ENCODE measurements at regions not wholly inside any gene's neighbourhood (a gene's known extent, or its start where the extent isn't known, plus 50 kb on each side); places are given as distances from the start of the nearest gene placed in this dataset.

DNA sequence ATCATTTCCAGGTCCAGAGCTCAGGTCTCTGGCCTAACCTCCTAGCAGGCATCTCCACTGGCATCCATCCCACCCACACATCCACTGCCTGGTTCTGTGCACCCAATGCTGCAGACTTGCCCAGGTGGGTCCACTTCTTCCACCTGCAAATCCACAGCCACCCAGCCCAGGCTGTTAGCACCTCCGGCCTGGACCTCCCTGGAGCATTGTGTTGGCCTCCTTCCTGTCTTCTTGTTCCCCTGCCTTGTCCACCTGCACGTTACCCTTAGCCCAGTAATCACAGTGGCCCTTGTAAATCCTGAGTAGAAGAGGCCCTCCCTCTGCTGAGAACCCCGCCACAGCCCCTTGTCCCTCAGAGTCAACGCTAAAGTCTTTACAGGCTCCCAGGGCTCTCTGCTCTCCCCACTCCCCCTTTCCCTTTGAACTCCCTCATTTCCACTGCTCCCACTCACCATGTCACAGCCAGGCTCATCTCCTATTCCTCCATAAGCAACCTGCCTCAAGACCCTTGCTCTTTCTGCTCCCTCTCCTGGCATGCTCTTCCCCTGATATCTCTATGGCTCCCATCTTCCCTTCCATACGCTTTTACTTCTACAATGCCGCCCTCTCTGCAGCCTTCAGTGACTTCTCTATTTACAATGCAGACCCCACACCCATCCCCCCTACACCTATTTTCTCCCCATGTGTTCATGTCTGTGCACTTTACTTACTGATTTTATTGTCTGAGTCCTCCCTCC lies 288.8 kb downstream of the FOXL1 start:
- intact Hi-C loops (cut with DNase I, micrococcal nuclease): no loop called here
- Histone ChIP-seq H3K36me3 (ENCODE audit: low read depth) (no peaks in the 10 kb centered on the region), H3K9me3 (no peaks in the 10 kb centered on the region), H3K4me1 (ENCODE audit: low read depth) (no peaks in the 10 kb centered on the region), H3K4me3 (no peak overlapping the region)
- DNase-seq (no peak), ATAC-seq (no peak)
- TF ChIP-seq, protein P1, sequence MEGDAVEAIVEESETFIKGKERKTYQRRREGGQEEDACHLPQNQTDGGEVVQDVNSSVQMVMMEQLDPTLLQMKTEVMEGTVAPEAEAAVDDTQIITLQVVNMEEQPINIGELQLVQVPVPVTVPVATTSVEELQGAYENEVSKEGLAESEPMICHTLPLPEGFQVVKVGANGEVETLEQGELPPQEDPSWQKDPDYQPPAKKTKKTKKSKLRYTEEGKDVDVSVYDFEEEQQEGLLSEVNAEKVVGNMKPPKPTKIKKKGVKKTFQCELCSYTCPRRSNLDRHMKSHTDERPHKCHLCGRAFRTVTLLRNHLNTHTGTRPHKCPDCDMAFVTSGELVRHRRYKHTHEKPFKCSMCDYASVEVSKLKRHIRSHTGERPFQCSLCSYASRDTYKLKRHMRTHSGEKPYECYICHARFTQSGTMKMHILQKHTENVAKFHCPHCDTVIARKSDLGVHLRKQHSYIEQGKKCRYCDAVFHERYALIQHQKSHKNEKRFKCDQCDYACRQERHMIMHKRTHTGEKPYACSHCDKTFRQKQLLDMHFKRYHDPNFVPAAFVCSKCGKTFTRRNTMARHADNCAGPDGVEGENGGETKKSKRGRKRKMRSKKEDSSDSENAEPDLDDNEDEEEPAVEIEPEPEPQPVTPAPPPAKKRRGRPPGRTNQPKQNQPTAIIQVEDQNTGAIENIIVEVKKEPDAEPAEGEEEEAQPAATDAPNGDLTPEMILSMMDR (IDR thresholded peaks at IDR 0.05): no peak

- ATAC-seq (no peak), DNase-seq (no peak)
- no peaks in the 10 kb centered on the region for H3K4me1 ChIP-seq (ENCODE audit: low read depth)
- H3K9me3 ChIP-seq: no peaks in the 10 kb centered on the region
- intact Hi-C loops (cut with DNase I, micrococcal nuclease): no loop called here
- H3K36me3 ChIP-seq (ENCODE audit: low read depth): no peaks in the 10 kb centered on the region
- no peak overlapping the region for H3K4me3 ChIP-seq
- TF ChIP-seq, protein P1 (IDR thresholded peaks at IDR 0.05): no peak
Measured at GRCh38 chr16:86868070-86868469, 289.7 kb downstream of the FOXL1 start.

DNA sequence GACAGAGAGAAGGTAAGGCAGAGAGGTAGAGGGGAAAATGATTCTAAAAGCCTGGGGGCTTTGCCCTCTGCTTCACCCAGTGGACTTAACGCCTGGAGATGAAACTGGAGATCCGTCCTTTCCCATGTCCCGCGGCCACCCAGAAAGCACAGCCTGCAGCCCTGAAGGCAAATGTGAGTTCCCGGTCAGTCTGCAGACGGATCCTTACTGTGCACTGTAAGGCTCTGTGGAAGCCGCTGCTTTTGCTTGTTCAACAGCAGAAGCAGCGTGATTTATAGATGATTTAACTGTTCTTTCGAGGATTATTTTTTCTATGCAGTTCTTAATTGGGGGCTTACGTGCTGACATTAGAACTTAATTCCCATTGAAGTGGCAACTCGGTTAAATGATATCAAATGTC lies 290.4 kb downstream of the FOXL1 start:
- TF ChIP-seq, protein P1 (IDR thresholded peaks at IDR 0.05): no peak
- no peak for DNase-seq
- no peaks in the 10 kb centered on the region for H3K36me3 ChIP-seq (ENCODE audit: low read depth)
- intact Hi-C loops (cut with DNase I, micrococcal nuclease): no loop called here
- no peak for ATAC-seq
- no peaks in the 10 kb centered on the region for H3K9me3 ChIP-seq
- no peak overlapping the region for H3K4me3 ChIP-seq
- H3K4me1 ChIP-seq (ENCODE audit: low read depth): no peaks in the 10 kb centered on the region

DNA sequence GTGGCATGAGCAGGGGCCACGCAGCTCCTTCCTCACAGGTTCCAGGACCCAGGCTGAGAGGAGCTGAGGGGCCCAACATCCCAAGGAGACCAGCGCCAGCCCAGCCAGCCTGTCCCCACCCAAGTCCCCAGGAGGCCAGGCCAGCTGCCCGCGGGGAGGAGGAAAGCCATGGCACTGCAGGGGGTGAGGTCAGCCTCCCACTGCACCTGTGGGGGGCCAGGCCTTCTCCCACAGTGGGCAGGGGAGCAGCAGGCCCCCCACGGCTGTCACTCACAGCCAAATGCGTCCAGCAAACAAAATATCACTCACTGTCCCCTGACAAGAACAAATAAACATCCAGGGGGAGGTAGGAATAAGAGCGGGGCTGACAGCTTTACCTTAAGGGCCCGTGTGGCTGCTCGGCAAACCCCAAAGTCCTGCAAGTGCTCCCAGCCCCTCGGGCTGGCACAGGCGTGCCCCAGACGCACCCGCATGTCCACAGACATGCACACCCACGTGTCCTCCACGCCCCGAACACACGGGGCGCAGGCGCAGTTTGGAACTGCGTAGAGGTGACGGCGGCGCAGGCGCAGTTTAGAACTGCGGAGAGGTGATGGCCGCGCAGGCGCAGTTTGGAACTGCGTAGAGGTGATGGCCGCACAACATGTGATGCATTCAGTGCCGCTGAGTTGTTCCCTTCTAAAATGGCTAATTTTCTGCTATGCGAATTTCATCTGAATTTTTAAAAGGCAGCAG lies 291.1 kb downstream of the FOXL1 start:
- no peaks in the 10 kb centered on the region for H3K36me3 ChIP-seq (ENCODE audit: low read depth)
- DNase-seq (no peak), ATAC-seq (no peak)
- intact Hi-C loops (cut with DNase I, micrococcal nuclease): no loop called here
- TF ChIP-seq, protein P1 (IDR thresholded peaks at IDR 0.05): no peak
- no peaks in the 10 kb centered on the region for H3K4me1 ChIP-seq (ENCODE audit: low read depth)
- no peaks in the 10 kb centered on the region for H3K9me3 ChIP-seq
- no peak overlapping the region for H3K4me3 ChIP-seq

- ATAC-seq: no peak
- H3K9me3 ChIP-seq: no peaks in the 10 kb centered on the region
- intact Hi-C loops (cut with DNase I, micrococcal nuclease): no loop called here
- H3K4me3 ChIP-seq: no peak overlapping the region
- no peak for DNase-seq
- TF ChIP-seq, protein P1 (IDR thresholded peaks at IDR 0.05): no peak
- no peaks in the 10 kb centered on the region for H3K4me1 ChIP-seq (ENCODE audit: low read depth)
- no peaks in the 10 kb centered on the region for H3K36me3 ChIP-seq (ENCODE audit: low read depth)
Measured at GRCh38 chr16:86870380-86870779, 292.0 kb downstream of the FOXL1 start.

Data from mucosa of descending colon (tissue), 3 donors.